NCI-H1105 treated with DMSO at 0.1 percent for 48 hours (cell line): ENCODE measurements at regions not wholly inside any gene's neighbourhood (a gene's known extent, or its start where the extent isn't known, plus 50 kb on each side); places are given as distances from the start of the nearest gene placed in this dataset.

ENCODE experiments used
- DNase-seq: peaks from one replicate; lab custom pipeline; 2025; lab: John Stamatoyannopoulos, UW

DNA sequence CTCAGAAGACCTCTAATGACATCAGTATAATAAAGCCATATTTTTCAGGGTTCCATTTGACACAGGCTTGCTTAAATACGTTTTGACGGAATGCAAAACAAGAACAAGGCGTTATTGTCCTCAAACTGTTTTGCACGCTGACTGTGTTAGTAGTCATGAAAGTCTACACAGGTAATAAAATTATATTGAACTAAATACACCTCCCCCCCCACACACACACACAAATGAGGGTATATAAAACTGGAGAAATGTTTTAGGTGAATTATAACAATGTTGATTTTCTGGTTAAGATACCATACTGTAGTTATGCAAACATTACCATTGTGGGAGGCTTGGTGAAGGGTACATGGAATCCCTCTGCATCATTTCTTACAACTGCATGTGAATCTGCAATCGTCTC lies 257.1 kb upstream of the ARRDC4 start:
- no peak for DNase-seq

DNA sequence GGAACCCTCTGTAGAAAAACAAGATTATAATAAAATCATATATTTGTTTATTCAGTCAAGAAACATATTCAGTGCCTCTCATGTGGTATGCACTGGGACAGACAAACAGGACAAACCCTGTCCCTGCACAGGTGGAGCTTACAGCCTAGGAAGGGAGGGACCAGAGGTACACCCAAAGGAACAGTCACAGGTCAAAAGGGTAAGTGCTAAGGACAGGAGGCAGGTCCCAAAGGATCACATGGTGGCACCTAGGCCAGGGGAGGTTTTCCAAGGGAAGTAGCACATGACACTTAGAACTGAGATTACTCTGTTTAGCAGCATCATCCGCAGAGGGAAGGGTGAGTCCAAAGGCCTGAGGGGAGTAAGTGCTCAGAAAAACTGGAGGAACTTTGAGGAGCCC lies 254.4 kb upstream of the ARRDC4 start:
- no peak for DNase-seq

DNA sequence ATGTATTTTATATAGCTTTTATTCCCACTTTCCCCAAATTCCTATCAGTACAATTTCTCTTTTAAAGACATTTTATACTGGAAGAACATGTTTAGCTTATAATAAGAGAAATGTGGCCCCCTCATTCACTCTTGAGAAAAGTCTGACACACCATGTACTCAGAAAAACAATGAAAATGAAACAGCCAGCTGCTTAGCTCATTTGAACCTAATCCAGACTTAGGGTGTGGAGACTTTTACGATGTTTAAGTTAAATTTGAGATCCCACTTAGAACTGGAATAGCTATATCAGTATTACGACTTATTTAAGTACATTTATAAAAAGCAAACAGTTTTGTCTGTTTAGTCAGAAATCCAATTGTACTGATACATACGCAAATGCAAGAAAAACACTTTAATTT lies 252.3 kb upstream of the ARRDC4 start:
- no peak for DNase-seq

DNA sequence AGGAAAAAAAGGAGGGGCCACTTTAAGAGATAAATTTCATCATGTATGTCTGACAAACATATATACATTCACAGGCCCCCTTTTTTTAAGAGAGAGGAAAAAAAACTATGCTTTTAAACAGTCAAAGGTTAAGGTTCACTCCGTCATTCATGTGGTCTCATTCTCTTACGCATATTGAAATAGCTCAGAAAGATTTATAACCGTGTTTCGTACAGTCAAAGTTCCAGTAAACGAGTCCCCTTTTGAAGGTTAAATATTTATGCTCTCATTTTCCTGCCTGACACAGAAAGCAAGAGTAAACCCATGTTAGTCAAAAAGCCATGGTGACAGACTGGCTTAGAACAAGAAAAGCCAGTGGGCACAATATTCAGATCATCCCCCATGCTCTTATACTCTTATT lies 248.0 kb upstream of the ARRDC4 start:
- no peak for DNase-seq

DNA sequence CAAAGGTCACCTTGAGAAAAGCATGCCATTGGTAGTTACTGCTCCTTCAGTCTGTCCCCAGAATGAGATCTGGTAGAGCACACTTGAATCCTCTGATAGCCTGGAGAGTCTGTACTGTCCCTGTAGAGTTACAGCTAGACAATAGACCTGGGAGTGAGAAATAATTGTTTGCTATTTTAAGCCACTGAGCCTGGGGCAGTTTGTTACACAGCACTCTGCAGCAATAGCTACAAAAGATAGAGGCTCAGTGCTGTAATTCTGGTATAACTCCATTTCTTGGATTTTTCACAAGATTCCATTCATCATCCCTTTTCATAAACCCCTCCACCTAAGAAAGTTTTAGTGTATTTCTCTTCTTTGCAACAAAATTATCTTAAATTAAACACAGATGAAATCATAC lies 242.7 kb upstream of the ARRDC4 start:
- DNase-seq, result no peak

- no peak for DNase-seq
These were observed 242.0 kb upstream of the ARRDC4 start for GRCh38 chr15:97718509-97718908.

DNA sequence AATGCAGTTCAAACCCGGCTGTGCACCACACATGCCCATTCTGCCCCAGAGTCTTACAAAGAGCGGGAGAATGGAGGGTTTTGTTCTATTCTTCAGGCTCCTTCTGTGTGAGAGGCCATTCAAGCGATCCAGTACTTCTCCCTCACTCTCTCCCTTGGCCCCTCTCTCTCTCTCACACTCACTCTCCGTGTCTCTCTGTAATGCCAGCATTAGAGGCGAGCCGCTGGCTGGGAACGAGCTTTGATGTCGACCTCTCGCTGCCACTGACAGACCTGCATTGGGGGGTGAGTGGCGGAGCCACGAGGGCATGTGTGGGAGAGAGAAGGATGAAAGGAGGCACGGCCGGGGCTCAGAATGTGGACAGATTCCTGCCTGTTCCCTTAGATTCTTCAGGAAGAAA lies 231.7 kb upstream of the ARRDC4 start:
- no peak for DNase-seq

DNA sequence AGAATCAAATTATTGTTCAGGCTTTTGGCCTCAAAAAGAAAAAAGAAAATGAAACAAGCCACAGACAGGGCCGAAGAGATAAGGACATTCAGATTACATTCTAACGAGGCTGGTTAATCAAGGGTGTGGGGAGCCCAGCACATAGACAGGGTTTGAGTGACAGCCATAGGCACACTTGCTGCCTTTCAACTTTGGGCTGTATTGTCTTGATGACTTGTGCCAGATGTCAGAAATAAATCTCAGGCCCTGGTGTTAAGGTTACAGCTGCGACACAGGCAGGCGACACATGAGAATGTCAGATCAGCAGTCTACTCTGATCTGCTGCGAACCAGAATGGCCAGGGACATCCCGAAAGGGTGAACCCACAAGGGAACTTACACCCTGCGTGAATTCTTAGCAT lies 231.2 kb upstream of the ARRDC4 start:
- DNase-seq, result no peak

DNA sequence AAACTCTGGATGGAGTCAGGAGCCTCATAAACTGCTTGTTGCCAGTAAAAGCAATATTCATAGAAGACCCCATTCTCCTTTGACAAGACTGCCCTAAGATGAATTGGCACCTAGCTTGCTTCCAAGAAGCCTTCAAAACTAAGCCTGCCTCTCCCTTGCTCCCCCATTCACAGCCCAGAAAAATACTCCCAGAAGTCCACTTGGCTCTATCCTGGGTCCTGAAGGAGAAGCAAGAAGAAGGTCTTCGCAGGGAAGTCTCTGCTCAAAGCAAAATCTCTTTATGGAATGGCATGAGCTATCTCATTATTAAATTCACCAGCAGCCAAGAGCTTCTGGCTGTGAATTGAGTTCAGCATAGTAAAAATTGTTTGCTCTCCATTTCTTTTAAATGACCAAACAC lies 230.2 kb upstream of the ARRDC4 start:
- DNase-seq, result no peak

GRCh38 chr15:97731859-97732258 lies 228.6 kb upstream of the ARRDC4 start:
- DNase-seq, result no peak

GRCh38 chr15:97733373-97733772 lies 227.1 kb upstream of the ARRDC4 start:
- no peak for DNase-seq

DNA sequence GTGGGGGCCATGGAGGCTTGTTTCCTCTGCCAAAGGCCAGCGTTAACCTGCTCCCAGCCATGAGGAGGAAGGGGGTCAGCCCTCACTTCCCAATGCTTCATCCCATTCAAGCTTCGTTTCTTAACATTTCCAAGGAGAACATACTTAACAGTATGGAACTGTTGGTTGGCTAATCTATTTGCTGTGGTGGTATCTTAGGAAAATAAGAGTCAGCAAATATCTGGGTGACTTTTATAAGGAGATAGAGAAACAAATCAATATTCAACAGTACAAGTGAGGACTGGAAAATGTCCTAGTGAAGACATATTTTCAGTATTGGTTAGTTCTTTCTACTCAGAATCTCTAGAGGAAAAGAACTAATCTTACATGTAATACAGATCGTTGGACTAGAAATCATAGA lies 223.8 kb upstream of the ARRDC4 start:
- no peak for DNase-seq

- no peak for DNase-seq
These were observed 214.9 kb upstream of the ARRDC4 start for GRCh38 chr15:97745481-97746071.

- DNase-seq, result no peak
These were observed 213.2 kb upstream of the ARRDC4 start for GRCh38 chr15:97747342-97747741.

DNA sequence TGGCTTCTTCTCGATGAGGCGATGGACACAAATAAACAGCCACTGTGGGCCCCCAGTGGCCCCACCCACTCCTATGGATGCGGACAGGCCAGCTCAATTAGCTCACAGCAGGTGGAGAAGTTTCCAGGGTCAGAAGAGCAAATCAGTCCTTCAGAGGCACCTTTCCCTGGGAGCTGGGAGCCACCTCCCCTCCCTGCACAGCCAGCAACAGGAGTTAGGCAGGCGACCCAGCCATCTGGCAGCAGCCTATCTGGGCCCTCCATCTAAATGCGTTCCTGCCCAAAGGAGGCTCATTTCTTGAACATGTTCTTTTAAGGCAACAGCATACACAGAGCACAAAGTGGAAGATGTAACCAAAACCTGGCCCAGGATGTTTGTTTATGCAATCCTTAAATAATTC lies 211.9 kb upstream of the ARRDC4 start:
- DNase-seq, result no peak

DNA sequence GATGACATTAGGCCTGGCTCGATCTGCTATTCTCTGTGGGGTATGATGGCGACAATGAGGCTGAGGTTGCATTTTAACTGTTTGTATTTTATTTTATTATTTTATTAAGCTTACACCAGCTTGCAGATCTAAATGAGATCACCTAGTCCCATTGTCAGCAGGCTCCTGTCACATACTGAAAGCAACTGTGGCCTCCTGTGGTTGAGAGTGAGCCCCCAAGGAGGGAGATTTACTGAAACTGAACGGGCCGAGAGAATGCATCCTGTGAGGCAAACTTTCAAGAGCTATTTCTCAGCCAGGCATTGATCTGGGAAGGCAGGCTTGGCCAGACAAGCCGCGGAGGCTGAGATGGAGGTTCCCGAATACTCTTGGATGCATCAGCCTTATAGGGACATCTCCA lies 210.4 kb upstream of the ARRDC4 start:
- DNase-seq, result no peak

- no peak for DNase-seq
These were observed 204.8 kb upstream of the ARRDC4 start for GRCh38 chr15:97755726-97756125.

GRCh38 chr15:97759363-97759762 lies 201.1 kb upstream of the ARRDC4 start:
- no peak for DNase-seq

- no peak for DNase-seq
These were observed 199.4 kb upstream of the ARRDC4 start for GRCh38 chr15:97761110-97761509.

- no peak for DNase-seq
These were observed 177.3 kb upstream of the ARRDC4 start for GRCh38 chr15:97783240-97783639.

- no peak for DNase-seq
These were observed 173.8 kb upstream of the ARRDC4 start for GRCh38 chr15:97786741-97787140.

- no peak for DNase-seq
These were observed 170.3 kb upstream of the ARRDC4 start for GRCh38 chr15:97790180-97790579.

GRCh38 chr15:97791824-97792792 lies 168.4 kb upstream of the ARRDC4 start:
- no peak for DNase-seq

GRCh38 chr15:97804950-97805349 lies 155.6 kb upstream of the ARRDC4 start:
- no peak for DNase-seq
